ENCODE measurements at regions not wholly inside any gene's neighbourhood (a gene's known extent, or its start where the extent isn't known, plus 50 kb on each side); places are given as distances from the start of the nearest gene placed in this dataset.

GRCh38 chr11:29314211-29314610 is 702.6 kb downstream of the KCNA4 start:
- TF ChIP-seq, protein P1, sequence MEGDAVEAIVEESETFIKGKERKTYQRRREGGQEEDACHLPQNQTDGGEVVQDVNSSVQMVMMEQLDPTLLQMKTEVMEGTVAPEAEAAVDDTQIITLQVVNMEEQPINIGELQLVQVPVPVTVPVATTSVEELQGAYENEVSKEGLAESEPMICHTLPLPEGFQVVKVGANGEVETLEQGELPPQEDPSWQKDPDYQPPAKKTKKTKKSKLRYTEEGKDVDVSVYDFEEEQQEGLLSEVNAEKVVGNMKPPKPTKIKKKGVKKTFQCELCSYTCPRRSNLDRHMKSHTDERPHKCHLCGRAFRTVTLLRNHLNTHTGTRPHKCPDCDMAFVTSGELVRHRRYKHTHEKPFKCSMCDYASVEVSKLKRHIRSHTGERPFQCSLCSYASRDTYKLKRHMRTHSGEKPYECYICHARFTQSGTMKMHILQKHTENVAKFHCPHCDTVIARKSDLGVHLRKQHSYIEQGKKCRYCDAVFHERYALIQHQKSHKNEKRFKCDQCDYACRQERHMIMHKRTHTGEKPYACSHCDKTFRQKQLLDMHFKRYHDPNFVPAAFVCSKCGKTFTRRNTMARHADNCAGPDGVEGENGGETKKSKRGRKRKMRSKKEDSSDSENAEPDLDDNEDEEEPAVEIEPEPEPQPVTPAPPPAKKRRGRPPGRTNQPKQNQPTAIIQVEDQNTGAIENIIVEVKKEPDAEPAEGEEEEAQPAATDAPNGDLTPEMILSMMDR (conservative IDR thresholded peaks at IDR 0.05; ENCODE audit: low read depth, low read length): no peak
- no peak for TF ChIP-seq EZH2 (IDR thresholded peaks at IDR 0.05; ENCODE audit: low read length, unreplicated experiment)
- no peak for TF ChIP-seq EZH2phosphoT487 (IDR thresholded peaks at IDR 0.05; ENCODE audit: borderline replicate concordance, low read length)
